T-helper 17 cell (primary cell): ENCODE measurements at regions not wholly inside any gene's neighbourhood (a gene's known extent, or its start where the extent isn't known, plus 50 kb on each side); places are given as distances from the start of the nearest gene placed in this dataset.

Source experiments
- ATAC-seq: fragments of 150-1000 bp; cut with Tn5 transposase; 2 replicates; pipeline ENCODE4 v1.10.0; 2021; ENCODE audit warnings: mild to moderate bottlenecking, moderate library complexity
- DNase-seq, 3 donors: peaks; one replicate each; pipeline versions ENCODE4 v3.0.0 to v3.0.0-alpha.2; 2020 to 2021
- H3K9me3 ChIP-seq: one replicate; pipeline ENCODE4 v1.7.0; 2013; ENCODE audit warnings: low read length, mild to moderate bottlenecking; ENCODE audit not compliant: control insufficient read depth, poor library complexity, severe bottlenecking
- H3K27ac Mint-ChIP-seq: one replicate; pipeline ENCODE4 v1.8.0; 2022; ENCODE audit warnings: mild to moderate bottlenecking, moderate library complexity, mixed read lengths
- H3K27me3 Mint-ChIP-seq: one replicate; pipeline ENCODE4 v1.8.0; 2022; ENCODE audit warnings: mixed read lengths
- H3K36me3 Mint-ChIP-seq: one replicate; pipeline ENCODE4 v1.8.0; 2022; ENCODE audit warnings: low read depth, mixed read lengths
- H3K4me1 Mint-ChIP-seq: one replicate; pipeline ENCODE4 v1.8.0; 2022; ENCODE audit warnings: mild to moderate bottlenecking, mixed read lengths
- H3K4me3 Mint-ChIP-seq: one replicate; pipeline ENCODE4 v1.8.0; 2022; ENCODE audit warnings: mild to moderate bottlenecking, moderate library complexity, mixed read lengths

DNA sequence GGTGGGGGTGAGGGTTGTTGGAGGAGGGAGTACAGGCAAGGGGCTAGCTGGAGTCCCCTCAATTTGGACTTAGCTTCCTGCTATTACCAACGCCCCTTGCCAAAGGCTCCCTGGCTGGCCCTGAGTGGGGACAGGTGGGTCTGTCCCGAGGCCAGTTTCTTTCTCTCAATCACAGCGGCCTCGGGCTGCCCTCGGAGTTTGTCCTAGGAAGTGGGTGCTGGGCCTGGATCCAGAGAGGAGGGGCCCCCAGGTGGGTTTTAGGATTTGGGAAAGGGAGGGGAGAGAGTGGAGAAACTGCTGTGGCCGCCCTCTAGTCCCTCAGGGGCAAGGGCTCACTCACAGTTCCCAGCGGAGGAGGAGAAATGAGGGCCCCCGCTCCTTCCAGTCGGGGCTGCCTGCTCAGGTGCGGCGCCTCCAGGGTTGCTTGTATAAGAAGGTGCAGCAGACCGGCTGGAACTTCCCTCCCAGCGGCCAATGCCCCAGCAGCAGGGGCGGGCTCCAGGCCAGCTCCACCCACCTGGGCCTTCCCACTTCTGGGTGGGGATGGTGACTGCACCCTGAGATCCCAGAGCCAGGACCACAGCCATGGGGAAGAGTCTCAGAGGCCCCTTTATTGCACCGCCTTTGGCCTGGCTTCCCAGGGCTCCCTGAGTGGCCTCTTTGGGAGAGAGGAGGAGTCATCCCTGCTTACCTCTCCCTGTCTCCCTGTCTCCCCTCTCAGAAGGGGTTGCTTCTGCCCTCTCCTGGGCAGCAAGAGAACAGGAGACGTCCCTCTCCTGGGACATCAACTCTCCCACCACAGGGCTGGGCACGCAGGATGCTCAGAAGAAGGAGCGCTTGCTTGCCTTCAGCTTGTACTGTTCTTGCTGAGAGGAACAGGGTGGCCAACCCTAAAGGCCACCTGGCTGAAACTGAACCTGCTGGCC is 112.0 kb upstream of the SMURF2 start:
- no peaks in the 10 kb centered on the region for H3K9me3 ChIP-seq
- Mint-ChIP-seq H3K4me1 (peaks cover 20% of the 10 kb centered on the region), H3K27ac (no peak overlapping the region), H3K4me3 (no peak overlapping the region), H3K36me3 (peaks cover 2% of the 10 kb centered on the region), H3K27me3 (no peaks in the 10 kb centered on the region)
- DNase-seq, result no peak
- no peak for ATAC-seq

DNA sequence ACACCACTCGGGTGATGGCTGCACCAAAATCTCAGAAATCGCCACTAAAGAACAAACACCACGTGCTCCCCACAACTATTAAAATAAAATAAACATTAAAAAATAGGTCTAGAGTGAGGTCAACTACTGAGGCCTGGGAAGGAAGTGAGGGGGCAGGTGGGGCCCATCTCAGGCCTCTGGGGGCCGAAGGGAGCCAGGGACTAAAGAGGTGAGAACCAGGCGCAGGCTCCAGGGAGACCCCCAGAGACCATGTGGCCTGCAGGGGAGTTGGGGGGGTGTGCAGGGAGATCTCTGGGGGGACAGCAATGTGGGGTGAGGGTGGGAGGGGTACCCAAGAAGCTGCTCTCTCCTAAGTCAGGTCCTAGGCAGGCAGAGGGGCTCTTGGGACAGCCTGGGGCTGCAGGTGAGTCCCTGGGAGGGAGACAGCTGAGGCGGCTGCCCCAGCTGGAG is 111.3 kb upstream of the SMURF2 start:
- Mint-ChIP-seq H3K36me3 (peaks cover 2% of the 10 kb centered on the region), H3K27ac (no peak overlapping the region), H3K27me3 (no peaks in the 10 kb centered on the region), H3K4me1 (peaks cover 22% of the 10 kb centered on the region), H3K4me3 (no peak overlapping the region)
- no peak for DNase-seq
- no peak for ATAC-seq
- H3K9me3 ChIP-seq, result no peaks in the 10 kb centered on the region

DNA sequence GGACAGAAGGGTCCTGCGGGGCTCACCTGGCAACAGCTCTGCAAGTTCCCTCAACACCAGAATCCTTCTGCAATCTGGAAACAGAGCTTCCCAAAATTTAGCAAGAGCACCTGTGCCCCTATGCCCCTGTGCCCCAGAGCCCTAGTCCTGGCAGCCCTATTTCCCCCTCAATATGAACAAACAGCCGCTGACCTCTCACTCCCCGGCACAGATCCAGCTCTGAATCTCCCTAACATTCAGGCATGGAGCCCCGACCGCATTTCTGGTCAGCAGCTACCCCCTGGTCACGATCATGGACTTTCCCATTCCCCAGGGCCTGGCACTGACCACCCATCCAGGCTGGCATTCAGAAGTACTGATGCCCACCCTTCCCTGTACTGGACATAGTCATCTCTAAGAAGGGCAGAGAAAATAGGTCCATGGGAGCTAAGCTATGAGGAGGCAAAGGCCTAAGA is 110.8 kb upstream of the SMURF2 start:
- Mint-ChIP-seq H3K27ac (no peak overlapping the region), H3K27me3 (no peaks in the 10 kb centered on the region), H3K4me1 (peaks cover 22% of the 10 kb centered on the region), H3K36me3 (peaks cover 2% of the 10 kb centered on the region), H3K4me3 (no peak overlapping the region)
- no peaks in the 10 kb centered on the region for H3K9me3 ChIP-seq
- no peak for ATAC-seq
- no peak for DNase-seq

DNA sequence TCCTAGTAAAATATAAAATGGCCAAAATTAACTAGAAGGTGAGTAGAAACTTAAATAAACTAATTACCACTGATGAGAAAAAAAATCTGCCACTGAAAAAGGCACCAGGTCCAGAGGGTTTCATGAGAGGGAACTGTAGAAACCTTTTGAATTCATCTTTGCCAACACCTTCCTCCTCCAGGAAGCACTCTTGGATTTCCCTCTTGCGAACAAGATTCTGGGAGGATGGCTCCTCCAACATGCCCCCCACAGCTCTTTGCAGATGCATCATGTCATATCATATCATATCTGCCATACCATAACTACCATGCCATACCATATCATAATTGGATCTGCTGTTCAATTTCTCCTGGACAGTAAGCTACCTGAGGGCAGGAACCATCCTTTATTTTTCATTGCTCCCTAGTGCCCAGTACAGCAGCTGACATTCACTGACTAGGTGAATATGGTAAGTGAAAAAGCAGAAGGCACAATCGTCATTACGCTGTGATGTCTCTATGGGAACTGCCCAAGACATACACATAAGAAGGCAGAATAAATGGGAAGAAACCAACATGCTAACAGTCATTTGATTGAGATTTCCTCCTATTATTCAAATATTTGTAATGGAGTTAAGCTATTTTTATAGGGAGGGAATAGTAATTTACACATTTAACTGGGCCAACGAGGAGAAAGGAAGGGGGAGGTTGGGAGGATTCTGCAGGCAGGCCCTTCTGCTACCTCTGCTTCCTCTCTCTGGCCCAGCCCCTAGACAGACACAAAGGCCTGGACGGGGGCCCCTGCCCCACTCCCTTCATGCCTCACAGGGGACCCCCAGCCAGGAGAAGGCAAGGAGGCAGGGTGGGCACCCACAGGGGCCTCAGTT is 110.1 kb upstream of the SMURF2 start:
- Mint-ChIP-seq H3K4me1 (peaks cover 21% of the 10 kb centered on the region), H3K27ac (peak overlapping the region; percentile 34), H3K36me3 (peaks cover 2% of the 10 kb centered on the region), H3K4me3 (no peak overlapping the region), H3K27me3 (no peaks in the 10 kb centered on the region)
- ATAC-seq (no peak), DNase-seq (no peak)
- no peaks in the 10 kb centered on the region for H3K9me3 ChIP-seq

DNA sequence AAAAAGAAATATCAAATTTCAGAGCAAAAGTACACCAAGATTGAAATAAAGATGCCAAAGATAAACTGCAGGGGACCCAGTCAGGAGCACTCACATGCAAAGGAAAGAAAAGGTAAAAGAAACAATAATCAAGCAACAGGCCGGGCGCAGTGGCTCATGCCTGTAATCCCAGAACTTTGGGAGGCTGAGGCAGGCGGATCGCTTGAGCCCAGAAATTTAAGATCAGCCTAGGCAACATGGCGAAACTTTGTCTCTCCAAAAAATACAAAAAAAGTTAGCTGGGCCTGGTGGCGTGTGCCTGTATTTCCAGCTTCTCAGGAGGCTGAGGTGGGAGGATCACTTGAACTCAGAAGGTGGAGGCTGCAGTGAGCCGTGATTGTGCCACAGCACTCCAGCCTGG is 107.6 kb upstream of the SMURF2 start:
- H3K4me3 Mint-ChIP-seq, result no peak overlapping the region
- H3K27ac Mint-ChIP-seq, result peak overlapping the region; percentile 86
- ATAC-seq, result no peak
- H3K4me1 Mint-ChIP-seq, result peaks cover 10% of the 10 kb centered on the region
- H3K27me3 Mint-ChIP-seq, result no peaks in the 10 kb centered on the region
- no peaks in the 10 kb centered on the region for H3K9me3 ChIP-seq
- DNase-seq, result no peak
- peaks cover 2% of the 10 kb centered on the region for H3K36me3 Mint-ChIP-seq

DNA sequence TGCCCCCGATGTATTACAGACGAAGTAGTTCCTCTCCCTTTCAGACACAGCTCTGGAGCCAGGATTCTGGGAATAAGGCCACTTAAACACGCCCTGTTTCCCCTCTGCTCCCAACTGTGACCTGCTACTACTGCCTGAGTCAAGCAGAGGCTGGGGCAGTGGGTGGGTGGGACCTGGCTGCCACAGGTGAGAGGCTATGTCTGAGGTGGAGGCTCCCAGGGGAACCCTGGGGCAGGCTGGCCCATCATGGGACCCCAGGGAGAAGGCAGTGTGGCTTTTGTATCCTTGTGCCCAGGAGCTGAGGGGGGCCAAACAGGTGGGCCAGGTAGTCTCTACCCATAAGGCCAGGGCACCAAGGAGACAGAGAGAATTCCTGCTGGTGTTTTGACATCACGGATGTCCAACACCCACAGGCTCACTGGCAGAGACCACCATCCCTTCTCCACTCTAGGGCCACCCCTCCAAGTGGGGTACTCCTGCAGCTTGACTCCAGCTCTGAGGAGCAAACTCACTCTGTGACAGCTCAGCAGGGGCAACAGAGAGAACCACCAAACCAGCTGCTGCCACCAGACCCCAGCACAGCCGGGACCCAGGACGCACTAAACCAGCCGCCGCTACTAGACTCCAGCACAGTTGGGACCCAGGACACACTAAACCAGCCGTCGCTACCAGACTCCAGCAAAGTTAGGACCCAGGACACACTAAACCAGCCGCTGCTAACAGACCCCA is 105.3 kb upstream of the SMURF2 start:
- ATAC-seq, result no peak
- peaks cover 10% of the 10 kb centered on the region for H3K4me1 Mint-ChIP-seq

DNA sequence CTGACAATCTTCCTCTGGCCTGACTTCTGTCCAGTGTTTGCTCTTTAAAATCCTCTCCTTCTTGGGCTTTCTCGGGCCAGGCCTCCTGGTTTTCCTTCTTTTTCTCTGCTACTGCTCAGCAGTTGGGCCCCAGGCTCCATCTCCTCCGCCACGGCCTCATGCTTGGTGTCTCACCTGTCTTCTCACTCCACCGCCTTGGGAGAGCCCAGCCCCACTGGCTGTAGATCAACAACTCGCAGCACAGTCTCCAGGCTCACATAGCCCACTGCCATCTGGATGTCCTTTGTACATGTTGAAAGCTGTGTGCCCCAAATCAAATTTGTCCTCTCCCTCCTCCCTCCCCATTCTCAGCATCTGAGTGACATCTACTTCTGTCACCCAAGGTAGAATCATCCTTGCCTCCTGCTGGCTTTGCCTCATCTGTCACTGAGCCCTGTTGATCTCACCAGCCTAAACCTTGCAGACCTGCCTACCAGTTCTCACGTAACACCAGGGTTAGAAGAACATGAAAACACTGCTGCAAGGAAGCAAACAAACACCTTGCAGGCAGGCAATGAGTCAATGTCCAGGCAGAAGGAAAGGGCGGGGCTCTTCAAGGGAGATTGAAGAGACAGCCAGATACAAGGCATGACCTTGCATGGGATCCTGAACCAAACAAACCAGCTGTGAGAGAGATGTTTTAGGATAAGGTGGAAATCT is 103.2 kb upstream of the SMURF2 start:
- no peaks in the 10 kb centered on the region for H3K9me3 ChIP-seq
- Mint-ChIP-seq H3K4me1 (peaks cover 6% of the 10 kb centered on the region), H3K4me3 (no peak overlapping the region), H3K27ac (no peak overlapping the region), H3K36me3 (peaks cover 3% of the 10 kb centered on the region), H3K27me3 (no peaks in the 10 kb centered on the region)
- ATAC-seq (no peak), DNase-seq (no peak)

More for the DNA sequence above, 105.3 kb upstream of the SMURF2 start:
- Mint-ChIP-seq H3K36me3 (peaks cover 3% of the 10 kb centered on the region), H3K27ac (no peak overlapping the region), H3K27me3 (no peaks in the 10 kb centered on the region), H3K4me3 (no peak overlapping the region)
- no peaks in the 10 kb centered on the region for H3K9me3 ChIP-seq
- DNase-seq, result no peak

DNA sequence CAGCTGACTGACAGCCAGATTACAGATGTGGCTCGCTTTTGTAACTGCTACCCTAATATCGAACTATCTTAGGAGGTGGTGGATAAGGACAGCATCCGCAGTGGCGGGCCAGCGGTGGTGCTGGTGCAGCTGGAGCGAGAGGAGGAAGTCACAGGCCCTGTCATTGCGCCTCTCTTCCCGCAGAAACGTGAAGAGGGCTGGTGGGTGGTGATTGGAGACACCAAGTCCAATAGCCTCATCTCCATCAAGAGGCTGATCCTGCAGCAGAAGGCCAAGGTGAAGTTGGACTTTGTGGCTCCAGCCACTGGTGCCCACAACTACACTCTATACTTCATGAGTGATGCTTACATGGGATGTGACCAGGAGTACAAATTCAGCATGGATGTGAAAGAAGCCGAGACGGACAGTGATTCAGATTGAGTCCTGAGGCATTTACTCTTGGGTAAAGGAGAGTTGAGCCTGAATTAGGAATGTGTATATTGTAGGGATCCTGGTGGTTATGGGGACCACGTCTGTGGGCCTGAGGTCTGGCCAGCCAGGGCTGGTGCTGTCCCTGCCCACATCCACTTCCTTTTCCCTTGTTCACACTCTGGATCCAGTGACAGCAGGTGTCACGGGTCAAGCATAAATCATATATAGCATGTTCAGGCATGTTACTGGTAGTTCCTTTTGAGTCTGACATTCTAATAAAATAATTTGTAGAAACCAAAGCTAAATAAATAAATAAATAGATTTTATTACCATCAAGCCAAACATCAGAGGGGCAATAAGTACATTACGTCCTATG is 89.0 kb upstream of the SMURF2 start:
- Mint-ChIP-seq H3K4me1 (no peaks in the 10 kb centered on the region), H3K4me3 (no peak overlapping the region), H3K27me3 (no peaks in the 10 kb centered on the region), H3K36me3 (peaks cover 10% of the 10 kb centered on the region), H3K27ac (no peak overlapping the region)
- DNase-seq, result no peak
- no peak for ATAC-seq
- no peaks in the 10 kb centered on the region for H3K9me3 ChIP-seq

DNA sequence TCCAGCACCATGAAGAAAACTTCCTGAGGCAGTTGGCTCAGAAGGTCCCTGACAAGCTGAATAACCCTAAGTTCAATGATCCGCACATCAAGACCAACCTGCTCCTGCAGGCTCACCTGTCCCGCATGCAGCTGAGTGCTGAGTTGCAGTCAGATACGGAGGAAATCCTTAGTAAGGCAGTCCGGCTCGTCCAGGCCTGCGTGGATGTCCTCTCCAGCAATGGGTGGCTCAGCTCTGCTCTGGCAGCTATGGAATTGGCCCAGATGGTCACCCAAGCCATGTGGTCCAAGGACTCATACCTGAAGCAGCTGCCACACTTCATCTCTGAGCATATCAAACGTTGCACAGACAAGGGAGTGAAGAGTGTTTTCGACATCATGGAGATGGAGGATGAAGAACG is 88.4 kb upstream of the SMURF2 start:
- Mint-ChIP-seq H3K4me3 (no peak overlapping the region), H3K27me3 (no peaks in the 10 kb centered on the region), H3K36me3 (peaks cover 7% of the 10 kb centered on the region), H3K4me1 (no peaks in the 10 kb centered on the region), H3K27ac (no peak overlapping the region)
- DNase-seq (no peak), ATAC-seq (no peak)
- no peaks in the 10 kb centered on the region for H3K9me3 ChIP-seq

DNA sequence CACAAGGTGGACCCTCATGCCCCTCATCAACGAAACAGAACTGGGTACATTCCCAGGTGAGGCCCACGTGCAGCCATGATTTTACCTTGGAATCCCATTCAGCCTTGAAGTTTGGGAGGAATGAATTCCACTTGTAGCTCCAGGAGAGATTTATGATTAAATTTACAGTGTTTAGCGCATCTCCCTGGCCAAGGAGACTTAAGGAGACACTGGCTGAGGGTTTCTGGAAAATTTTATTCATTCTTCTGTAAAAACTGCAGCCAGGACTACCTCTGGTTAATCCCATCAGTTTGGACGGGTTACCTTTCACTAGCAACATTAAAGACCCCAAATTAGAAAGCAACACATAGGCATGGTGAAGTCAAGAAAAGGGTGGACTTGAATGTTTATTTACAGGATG is 87.2 kb upstream of the SMURF2 start:
- H3K4me3 Mint-ChIP-seq, result no peak overlapping the region
- H3K36me3 Mint-ChIP-seq, result peaks cover 5% of the 10 kb centered on the region
- H3K27me3 Mint-ChIP-seq, result no peaks in the 10 kb centered on the region
- DNase-seq (no peak), ATAC-seq (no peak)
- H3K4me1 Mint-ChIP-seq, result no peaks in the 10 kb centered on the region
- no peak overlapping the region for H3K27ac Mint-ChIP-seq
- no peaks in the 10 kb centered on the region for H3K9me3 ChIP-seq

DNA sequence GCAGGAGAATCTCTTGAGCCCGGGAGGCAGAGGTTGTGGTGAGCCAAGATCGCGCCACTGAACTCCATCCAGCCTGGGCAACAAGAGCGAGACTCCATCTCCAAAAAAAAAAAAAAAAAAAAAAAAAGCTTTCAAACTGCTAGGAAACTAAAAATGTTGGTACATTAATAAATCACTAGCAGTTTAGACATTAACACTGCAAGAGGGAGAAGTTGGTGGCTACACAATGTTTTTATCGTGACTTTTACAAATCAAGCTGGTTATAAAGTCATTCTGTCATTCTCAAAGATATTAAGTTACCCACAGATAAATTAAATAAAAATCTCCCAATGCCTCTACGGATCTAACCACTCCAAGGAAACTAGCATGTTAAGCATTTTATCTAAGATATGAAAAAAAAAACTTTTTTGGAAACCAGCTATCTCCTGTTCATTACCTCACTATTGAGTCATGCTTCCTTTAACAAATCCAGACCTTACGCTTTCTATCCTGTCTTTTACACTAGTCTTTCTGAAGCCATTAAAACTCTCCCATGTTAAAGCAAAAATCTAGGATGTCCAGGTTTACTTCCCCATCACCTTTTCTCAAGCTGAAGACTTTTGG is 85.9 kb upstream of the SMURF2 start:
- no peak overlapping the region for H3K27ac Mint-ChIP-seq
- ATAC-seq, result no peak

DNA sequence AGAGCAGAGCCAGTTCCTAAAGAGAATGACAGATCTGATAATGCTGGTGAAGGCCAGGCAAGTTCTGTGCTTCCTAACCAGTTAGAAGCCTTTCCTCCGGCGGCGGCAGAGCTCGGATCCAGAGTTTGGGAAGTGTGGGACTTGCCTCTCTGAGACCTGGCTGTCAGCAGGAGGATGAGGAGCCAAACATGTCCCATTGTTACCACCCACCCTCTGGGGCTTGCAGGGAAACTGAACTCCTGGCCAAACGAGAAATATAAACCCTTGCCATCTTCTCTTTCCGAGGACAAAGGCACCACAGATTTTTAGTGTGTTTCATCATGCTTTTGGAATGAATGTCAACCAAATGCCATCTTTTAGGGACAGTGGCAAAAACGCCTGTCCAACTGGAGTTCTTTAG is 80.2 kb upstream of the SMURF2 start:
- ATAC-seq (no peak), DNase-seq (no peak)
- Mint-ChIP-seq H3K36me3 (no peaks in the 10 kb centered on the region), H3K27ac (peak overlapping the region; percentile 39), H3K4me1 (peaks cover 5% of the 10 kb centered on the region), H3K27me3 (no peaks in the 10 kb centered on the region), H3K4me3 (no peak overlapping the region)
- H3K9me3 ChIP-seq, result no peaks in the 10 kb centered on the region

More for the DNA sequence above, 85.9 kb upstream of the SMURF2 start:
- Mint-ChIP-seq H3K4me1 (no peaks in the 10 kb centered on the region), H3K36me3 (peaks cover 4% of the 10 kb centered on the region), H3K27me3 (no peaks in the 10 kb centered on the region), H3K4me3 (no peak overlapping the region)
- no peak for DNase-seq
- no peaks in the 10 kb centered on the region for H3K9me3 ChIP-seq
